Neuronal stem cell (in vitro differentiated cells): ENCODE measurements at regions not wholly inside any gene's neighbourhood (a gene's known extent, or its start where the extent isn't known, plus 50 kb on each side); places are given as distances from the start of the nearest gene placed in this dataset.

Experiments
- DNase-seq: peaks from one replicate; pipeline ENCODE4 v3.0.0-alpha.2; 2013; ENCODE audit warnings: low spot score
- H2AFZ ChIP-seq: one replicate; pipeline ENCODE4 v1.6.1; 2013; ENCODE audit warnings: mild to moderate bottlenecking, low read length, inconsistent platforms
- H2AK5ac ChIP-seq: 2 replicates; pipeline ENCODE4 v1.6.1; 2013; ENCODE audit warnings: low read depth, mild to moderate bottlenecking, inconsistent platforms, low read length, moderate library complexity, mixed read lengths
- H2BK120ac ChIP-seq: 2 replicates; pipeline ENCODE4 v1.6.1; 2013; ENCODE audit warnings: low read depth, mild to moderate bottlenecking, inconsistent platforms, low read length, moderate library complexity, mixed read lengths
- H2BK12ac ChIP-seq: one replicate; pipeline ENCODE4 v1.6.1; 2013; ENCODE audit warnings: low read length, inconsistent platforms
- H2BK15ac ChIP-seq: 2 replicates; pipeline ENCODE4 v1.6.1; 2013; ENCODE audit warnings: mild to moderate bottlenecking, low read length, inconsistent platforms, mixed read lengths
- H2BK5ac ChIP-seq: one replicate; pipeline ENCODE4 v1.6.1; 2013; ENCODE audit warnings: inconsistent platforms, mild to moderate bottlenecking, low read length, moderate library complexity
- H3K14ac ChIP-seq: one replicate; pipeline ENCODE4 v1.6.1; 2013; ENCODE audit warnings: low read length, inconsistent platforms
- H3K18ac ChIP-seq: 2 replicates; pipeline ENCODE4 v1.6.1; 2013; ENCODE audit warnings: low read length, inconsistent platforms
- H3K23ac ChIP-seq: 2 replicates; pipeline ENCODE4 v1.6.1; 2013; ENCODE audit warnings: low read depth, mild to moderate bottlenecking, mixed read lengths, low read length, inconsistent platforms; ENCODE audit not compliant: poor library complexity
- H3K27ac ChIP-seq: replicated peaks from 3 replicates; pipeline ENCODE4 v1.5.1; 2013; ENCODE audit warnings: low read length, inconsistent platforms
- H3K27me3 ChIP-seq, 3 experiments: 2 replicates each; pipeline ENCODE4 v1.6.1; 2013; ENCODE audit warnings: low read length in 3 of 3, mild to moderate bottlenecking in 2 of 3, inconsistent platforms in 1 of 3, low read depth in 1 of 3, mixed read lengths in 1 of 3, moderate library complexity in 1 of 3; ENCODE audit not compliant: control insufficient read depth in 3 of 3, insufficient read depth in 3 of 3
- H3K36me3 ChIP-seq, 2 donors: replicated peaks in 1 of 2; 2 replicates each; pipeline ENCODE4 v1.6.1; 2013; ENCODE audit warnings: low read length in 2 of 2; ENCODE audit not compliant: control insufficient read depth in 2 of 2, insufficient read depth in 2 of 2
- H3K4ac ChIP-seq: 2 replicates; pipeline ENCODE4 v1.6.1; 2013; ENCODE audit warnings: inconsistent platforms, mild to moderate bottlenecking, low read length, moderate library complexity
- H3K4me1 ChIP-seq, 2 donors: 1 replicate in 1 of 2; 2 replicates in 1 of 2; pipeline ENCODE4 v1.6.1; 2013; ENCODE audit warnings: low read length in 2 of 2, low read depth in 1 of 2; ENCODE audit not compliant: control insufficient read depth in 2 of 2, insufficient read depth in 1 of 2
- H3K4me2 ChIP-seq: one replicate; pipeline ENCODE4 v1.6.1; 2013; ENCODE audit warnings: mild to moderate bottlenecking, low read length, inconsistent platforms; ENCODE audit not compliant: insufficient read depth, poor library complexity, severe bottlenecking
- H3K4me3 ChIP-seq, 2 donors: 2 replicates each; pipeline ENCODE4 v1.5.1; 2013; ENCODE audit warnings: low read length in 2 of 2, mild to moderate bottlenecking in 2 of 2, inconsistent platforms in 1 of 2, moderate library complexity in 1 of 2
- H3K79me1 ChIP-seq: one replicate; pipeline ENCODE4 v1.6.1; 2013; ENCODE audit warnings: low read depth, mild to moderate bottlenecking, inconsistent platforms, low read length, moderate library complexity
- H3K9ac ChIP-seq: one replicate; pipeline ENCODE4 v1.6.1; 2013; ENCODE audit warnings: mild to moderate bottlenecking, low read depth, low read length, inconsistent platforms; ENCODE audit not compliant: poor library complexity
- H3K9me3 ChIP-seq, 2 donors: replicated peaks in 1 of 2; 2 replicates each; pipeline versions ENCODE3 to v1.6.1; 2013; ENCODE audit warnings: low read length in 2 of 2, mild to moderate bottlenecking in 2 of 2, inconsistent platforms in 1 of 2, low read depth in 1 of 2, mixed read lengths in 1 of 2, moderate library complexity in 1 of 2; ENCODE audit not compliant: control insufficient read depth in 2 of 2, insufficient read depth in 1 of 2
- H4K8ac ChIP-seq: one replicate; pipeline ENCODE4 v1.6.1; 2013; ENCODE audit warnings: low read depth, mild to moderate bottlenecking, inconsistent platforms, low read length, moderate library complexity
- H4K91ac ChIP-seq: one replicate; pipeline ENCODE4 v1.6.1; 2013; ENCODE audit warnings: low read length, low read depth, mild to moderate bottlenecking, inconsistent platforms; ENCODE audit not compliant: poor library complexity
- WGBS, 2 donors: extraction: QIAGEN DNeasy Blood & Tissue Kit; methylation state at CpG; one replicate each; pipeline ENCODE4 v1.1.7; 2013; ENCODE audit warnings: missing lambda C conversion rate in 2 of 2, mixed read lengths in 1 of 2; ENCODE audit not compliant: insufficient read length in 2 of 2, insufficient replicate concordance in 1 of 2; ENCODE audit errors: extremely low coverage in 2 of 2; 5-methylcytosine and 5-hydroxymethylcytosine counted together

GRCh38 chr4:173758132-173758531 is 228.1 kb upstream of the HAND2 start:
- H2AFZ ChIP-seq = no peak overlapping the region
- H3K36me3 ChIP-seq = no peaks in the 10 kb centered on the region
- no peak overlapping the region for H2BK15ac ChIP-seq
- no peak overlapping the region for H4K91ac ChIP-seq
- H3K18ac ChIP-seq = no peak overlapping the region
- no peak overlapping the region for H3K14ac ChIP-seq
- H3K4me3 ChIP-seq = no peak overlapping the region
- no peak overlapping the region for H3K27ac ChIP-seq
- no peak overlapping the region for H3K9ac ChIP-seq
- H3K27me3 ChIP-seq = no peaks in the 10 kb centered on the region
- H4K8ac ChIP-seq = no peak overlapping the region
- no peaks in the 10 kb centered on the region for H3K79me1 ChIP-seq
- H3K4me1 ChIP-seq = no peaks in the 10 kb centered on the region
- no peak overlapping the region for H2AK5ac ChIP-seq
- no peak overlapping the region for H3K4ac ChIP-seq
- no peak overlapping the region for H3K4me2 ChIP-seq
- no peak overlapping the region for H2BK5ac ChIP-seq
- no peaks in the 10 kb centered on the region for H3K9me3 ChIP-seq
- no peak overlapping the region for H2BK120ac ChIP-seq
- no peak overlapping the region for H2BK12ac ChIP-seq
- no CpG with 5 or more reads among the region's 1 CpG for WGBS, 2 donors
- no peak for DNase-seq
- no peak overlapping the region for H3K23ac ChIP-seq

GRCh38 chr4:173753408-173753807 is 223.4 kb upstream of the HAND2 start:
- Histone ChIP-seq H3K23ac (no peak overlapping the region), H2BK120ac (no peak overlapping the region), H3K36me3 (no peaks in the 10 kb centered on the region), H4K91ac (no peak overlapping the region), H3K4me2 (no peak overlapping the region), H3K27ac (no peak overlapping the region), H2BK5ac (no peak overlapping the region), H2BK15ac (no peak overlapping the region), H3K9ac (no peak overlapping the region), H3K4me1 (no peaks in the 10 kb centered on the region), H3K14ac (no peak overlapping the region), H3K27me3 (no peaks in the 10 kb centered on the region), H2AFZ (no peak overlapping the region), H3K4ac (no peak overlapping the region), H4K8ac (no peak overlapping the region), H2AK5ac (no peak overlapping the region), H2BK12ac (no peak overlapping the region), H3K9me3 (no peaks in the 10 kb centered on the region), H3K79me1 (no peaks in the 10 kb centered on the region), H3K18ac (no peak overlapping the region), H3K4me3 (no peak overlapping the region)
- DNase-seq = no peak
- WGBS, 2 donors = no CpG with 5 or more reads among the region's 1 CpG

- Histone ChIP-seq H2BK15ac (no peak overlapping the region), H4K8ac (no peak overlapping the region), H2AK5ac (no peak overlapping the region), H2AFZ (no peak overlapping the region), H2BK120ac (no peak overlapping the region), H3K4ac (no peak overlapping the region), H3K27me3 (no peaks in the 10 kb centered on the region), H3K9me3 (no peaks in the 10 kb centered on the region), H3K79me1 (no peaks in the 10 kb centered on the region), H3K4me1 (no peaks in the 10 kb centered on the region), H3K14ac (no peak overlapping the region), H4K91ac (no peak overlapping the region), H2BK5ac (no peak overlapping the region), H3K27ac (no peak overlapping the region), H3K23ac (no peak overlapping the region), H3K9ac (no peak overlapping the region), H3K36me3 (no peaks in the 10 kb centered on the region), H3K4me2 (no peak overlapping the region), H3K4me3 (no peak overlapping the region), H3K18ac (no peak overlapping the region), H2BK12ac (no peak overlapping the region)
- peak; percentile 27 for DNase-seq
- no CpG with 5 or more reads among the region's 7 CpGs for WGBS, 2 donors
Measured at GRCh38 chr4:173752610-173753230, 222.7 kb upstream of the HAND2 start.

- H3K18ac ChIP-seq = no peak overlapping the region
- no peak overlapping the region for H2AK5ac ChIP-seq
- H3K27me3 ChIP-seq = peaks cover 0 to 4% (median 0%) of the 10 kb centered on the region in 3 experiments
- H2BK15ac ChIP-seq = no peak overlapping the region
- DNase-seq = no peak
- no peak overlapping the region for H3K23ac ChIP-seq
- H2BK12ac ChIP-seq = no peak overlapping the region
- H3K4me3 ChIP-seq = no peak overlapping the region
- no peak overlapping the region for H4K91ac ChIP-seq
- H2BK120ac ChIP-seq = no peak overlapping the region
- H3K27ac ChIP-seq = no peak overlapping the region
- no peaks in the 10 kb centered on the region for H3K79me1 ChIP-seq
- no peaks in the 10 kb centered on the region for H3K36me3 ChIP-seq
- H3K9ac ChIP-seq = no peak overlapping the region
- no peak overlapping the region for H2BK5ac ChIP-seq
- H3K4me2 ChIP-seq = no peak overlapping the region
- H3K14ac ChIP-seq = no peak overlapping the region
- no CpG with 5 or more reads among the region's 1 CpG for WGBS, 2 donors
- no peak overlapping the region for H4K8ac ChIP-seq
- no peak overlapping the region for H3K4ac ChIP-seq
- H3K9me3 ChIP-seq = no peaks in the 10 kb centered on the region
- H3K4me1 ChIP-seq = no peaks in the 10 kb centered on the region
- H2AFZ ChIP-seq = no peak overlapping the region
Measured at GRCh38 chr4:173748353-173748752, 218.3 kb upstream of the HAND2 start.
